SK-N-SH (cell line): ENCODE measurements at regions not wholly inside any gene's neighbourhood (a gene's known extent, or its start where the extent isn't known, plus 50 kb on each side); places are given as distances from the start of the nearest gene placed in this dataset.

Experiments
- POLR2AphosphoS5 ChIP-seq: IDR thresholded peaks from 2 replicates; pipeline ENCODE4 v1.6.1; 2012; ENCODE audit warnings: low read depth, low read length
- SMC3 ChIP-seq: IDR thresholded peaks from 2 replicates; pipeline ENCODE4 v1.6.1; 2012; ENCODE audit warnings: low read depth, low read length, improper control_type of control experiment
- TF ChIP-seq, protein P1 (sequence below): IDR thresholded peaks from 2 replicates; pipeline ENCODE4 v1.4.0; 2012; ENCODE audit warnings: low read depth

DNA sequence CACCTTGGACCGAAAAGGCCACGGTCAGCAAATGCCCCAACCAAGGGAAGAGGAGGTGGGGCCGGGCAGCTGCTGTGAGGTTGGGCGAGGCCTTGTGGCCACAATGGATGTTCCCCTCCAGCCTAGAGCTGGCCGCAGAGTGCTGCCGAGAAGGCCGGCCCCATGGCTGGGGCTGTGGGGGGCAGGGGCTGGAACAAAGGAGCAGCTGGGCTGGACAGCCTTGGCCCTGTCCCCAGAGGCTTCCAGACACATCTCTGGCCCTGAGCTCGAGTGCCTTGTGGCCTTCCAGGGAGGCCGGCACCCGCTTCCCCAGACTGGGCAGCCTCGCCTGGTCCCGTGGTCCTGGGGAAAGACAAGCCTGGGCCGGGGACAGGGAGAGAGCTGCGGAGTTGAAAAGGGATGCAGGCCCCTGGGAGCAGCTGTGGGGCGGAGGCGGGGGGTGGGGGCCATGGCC lies 88.0 kb downstream of the PDGFA start:
- TF ChIP-seq SMC3 (no peak), POLR2AphosphoS5 (no peak)
- TF ChIP-seq, protein P1, sequence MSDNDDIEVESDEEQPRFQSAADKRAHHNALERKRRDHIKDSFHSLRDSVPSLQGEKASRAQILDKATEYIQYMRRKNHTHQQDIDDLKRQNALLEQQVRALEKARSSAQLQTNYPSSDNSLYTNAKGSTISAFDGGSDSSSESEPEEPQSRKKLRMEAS: no peak
